GM21717 (cell line): ENCODE measurements at regions not wholly inside any gene's neighbourhood (a gene's known extent, or its start where the extent isn't known, plus 50 kb on each side); places are given as distances from the start of the nearest gene placed in this dataset.

Experiments
- ATAC-seq: cut with Tn5 transposase; IDR thresholded peaks from one replicate; pipeline ENCODE4 v1.9.1; 2021; ENCODE audit warnings: mild to moderate bottlenecking, moderate library complexity; ENCODE audit not compliant: unreplicated experiment

DNA sequence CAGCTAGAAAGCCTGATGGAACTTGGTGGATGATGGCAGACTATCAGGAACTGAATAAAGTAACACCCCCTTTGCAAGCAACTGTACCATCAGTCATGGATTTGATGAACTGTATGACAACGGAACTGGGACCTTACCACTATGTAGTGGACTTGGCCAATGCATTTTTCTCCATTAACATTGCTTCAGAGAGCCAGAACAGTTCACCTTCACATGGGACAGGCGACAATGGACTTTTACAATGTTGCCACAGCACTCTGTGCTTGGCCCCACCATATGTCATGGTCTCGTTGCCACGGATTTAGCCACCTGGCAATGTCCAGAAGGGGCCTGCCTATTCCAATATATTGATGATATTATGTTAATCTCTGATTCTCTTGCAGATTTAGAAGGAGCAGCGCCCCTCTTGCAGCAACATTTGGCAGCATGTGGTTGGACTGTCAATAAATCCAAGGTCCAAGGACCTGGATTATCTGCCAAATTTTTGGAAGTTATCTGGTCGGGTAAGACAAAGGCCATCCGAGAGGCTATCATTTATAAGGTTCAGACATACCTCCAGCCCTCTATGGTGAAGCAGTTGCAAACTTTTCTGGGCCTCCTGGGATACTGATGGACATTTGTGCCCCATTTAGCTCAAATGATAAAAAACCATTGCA, 52.2 kb upstream of the ZC3H15 start:
- ATAC-seq, result no peak
